Stomach smooth muscle (tissue), 2 donors: ENCODE measurements at regions not wholly inside any gene's neighbourhood (a gene's known extent, or its start where the extent isn't known, plus 50 kb on each side); places are given as distances from the start of the nearest gene placed in this dataset.
A peak's percentile ranks its signal among the peaks of the same experiment; 100 is the strongest.

Experiments
- H3K27ac ChIP-seq: one replicate; pipeline ENCODE4 v1.7.0; 2013; ENCODE audit warnings: mild to moderate bottlenecking, low read length, inconsistent platforms
- H3K27me3 ChIP-seq, 2 donors: one replicate each; pipeline ENCODE4 v1.7.0; 2013; ENCODE audit warnings: low read length in 2 of 2; ENCODE audit not compliant: insufficient read depth in 2 of 2, control insufficient read depth in 1 of 2
- H3K36me3 ChIP-seq, 2 donors: one replicate each; pipeline ENCODE4 v1.7.0; 2013; ENCODE audit warnings: low read length in 2 of 2; ENCODE audit not compliant: control insufficient read depth in 2 of 2, insufficient read depth in 2 of 2
- H3K4me1 ChIP-seq: one replicate; pipeline ENCODE4 v1.7.0; 2013; ENCODE audit warnings: low read length; ENCODE audit not compliant: control insufficient read depth, insufficient read depth
- H3K4me3 ChIP-seq, 2 donors: one replicate each; pipeline ENCODE4 v1.7.0; 2013; ENCODE audit warnings: low read length in 2 of 2
- H3K9ac ChIP-seq, 2 donors: one replicate each; pipeline ENCODE4 v1.7.0; 2013; ENCODE audit warnings: low read length in 2 of 2, mild to moderate bottlenecking in 1 of 2
- H3K9me3 ChIP-seq, 2 donors: one replicate each; pipeline ENCODE4 v1.7.0; 2013; ENCODE audit warnings: low read length in 2 of 2; ENCODE audit not compliant: control insufficient read depth in 2 of 2
- donor health status: healthy.
- donor health status: Pancreatic carcinoma.

DNA sequence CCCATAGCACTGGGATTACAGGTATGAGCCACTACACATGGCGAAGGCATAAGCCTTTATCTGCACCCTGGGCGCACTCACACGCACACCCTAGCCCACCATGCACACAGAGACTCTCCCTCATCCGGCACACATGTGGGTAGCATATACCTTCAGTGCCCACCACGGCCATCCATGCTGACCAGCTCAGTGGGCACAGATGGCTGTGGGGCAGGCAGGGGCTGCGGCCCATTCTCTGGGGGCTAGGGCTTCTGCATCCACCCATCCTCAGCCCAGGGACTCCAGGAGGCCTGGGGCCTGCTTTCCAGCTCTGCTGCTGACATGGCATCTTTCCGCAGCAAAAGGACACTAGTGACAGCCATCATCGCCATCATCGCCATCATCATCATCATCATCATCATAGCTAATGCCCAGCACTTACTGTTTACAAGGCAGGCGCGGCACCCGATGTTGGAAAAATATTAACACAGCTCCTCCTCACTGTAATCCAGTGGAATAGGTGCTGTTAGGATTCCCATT, 111.2 kb downstream of the NCOR2 start:
- Histone ChIP-seq H3K4me3 (no peak overlapping the region), H3K36me3 (peaks cover 6 to 20% of the 10 kb centered on the region in 2 donors), H3K27ac (no peak overlapping the region), H3K4me1 (peaks cover 56% of the 10 kb centered on the region), H3K9ac (no peak overlapping the region), H3K9me3 (no peaks in the 10 kb centered on the region), H3K27me3 (no peaks in the 10 kb centered on the region)

DNA sequence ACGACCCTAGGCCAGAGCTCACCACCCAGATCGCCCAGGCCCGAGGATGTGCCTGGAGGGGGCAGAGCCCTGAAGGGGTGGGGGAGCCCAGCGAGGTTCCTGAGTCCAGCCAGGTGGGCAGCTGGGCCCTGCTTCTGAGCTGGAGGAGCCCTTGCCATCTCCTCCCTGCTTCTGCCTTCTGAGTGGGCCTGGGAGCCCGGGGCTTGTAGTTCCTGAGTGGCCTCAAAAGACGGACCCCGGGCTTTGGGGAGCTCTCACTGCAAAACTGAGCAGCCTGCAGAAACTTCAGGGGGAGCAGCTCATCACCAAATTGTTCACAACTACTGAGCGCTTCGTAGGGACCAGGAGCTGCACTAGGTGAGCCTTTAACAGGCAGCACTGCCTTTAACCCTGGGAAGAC, 112.1 kb downstream of the NCOR2 start:
- Histone ChIP-seq H3K9ac (no peak overlapping the region), H3K4me3 (no peak overlapping the region), H3K4me1 (peaks cover 56% of the 10 kb centered on the region)

DNA sequence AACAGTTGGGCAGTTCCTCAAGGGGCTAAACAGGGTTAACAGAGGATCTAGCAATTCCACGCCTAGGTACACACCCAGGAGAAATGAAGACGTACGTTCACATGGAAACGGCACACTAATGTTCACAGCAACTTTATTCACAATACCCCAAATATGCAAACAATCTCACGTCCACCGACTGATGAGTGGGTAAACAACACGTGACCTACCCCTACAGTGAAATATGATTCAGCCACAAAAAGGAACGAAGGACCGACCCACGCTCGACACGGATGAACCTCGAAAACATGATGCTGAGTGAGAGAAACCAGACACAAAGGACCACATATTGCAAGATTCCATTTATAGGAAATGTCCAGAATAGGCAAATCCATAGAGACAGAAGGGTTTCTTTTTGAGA, 112.7 kb downstream of the NCOR2 start:
- no peak overlapping the region for H3K4me3 ChIP-seq
- H3K27ac ChIP-seq, result no peak overlapping the region
- no peak overlapping the region for H3K9ac ChIP-seq
- no peaks in the 10 kb centered on the region for H3K9me3 ChIP-seq
- H3K4me1 ChIP-seq, result peaks cover 56% of the 10 kb centered on the region
- H3K36me3 ChIP-seq, result peaks cover 5 to 19% of the 10 kb centered on the region in 2 donors
- H3K27me3 ChIP-seq, result no peaks in the 10 kb centered on the region

More for the DNA sequence above, 112.1 kb downstream of the NCOR2 start:
- Histone ChIP-seq H3K27ac (no peak overlapping the region), H3K9me3 (no peaks in the 10 kb centered on the region), H3K27me3 (no peaks in the 10 kb centered on the region), H3K36me3 (peaks cover 5 to 23% of the 10 kb centered on the region in 2 donors)

DNA sequence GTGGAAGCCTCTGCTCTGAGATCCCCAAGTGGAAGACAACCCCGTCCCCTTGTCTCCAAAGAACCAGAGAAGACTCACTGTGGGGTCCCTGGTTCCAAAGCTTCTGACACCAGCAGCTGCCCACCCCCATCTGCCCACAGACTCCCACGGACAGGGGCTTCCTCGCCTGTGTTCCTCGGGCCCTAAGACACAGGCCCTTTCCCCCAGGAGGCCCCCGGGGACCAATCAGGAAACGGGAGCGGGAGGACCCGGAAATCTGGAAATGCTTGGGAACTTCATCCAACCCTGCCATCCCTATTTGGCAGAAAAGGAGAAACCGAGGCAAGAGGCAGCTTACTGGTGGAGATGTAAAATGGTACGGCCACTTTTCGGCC, 113.1 kb downstream of the NCOR2 start:
- no peak overlapping the region for H3K9ac ChIP-seq
- H3K4me1 ChIP-seq, result peaks cover 56% of the 10 kb centered on the region
- peak overlapping the region; percentile 37 for H3K27ac ChIP-seq
- H3K27me3 ChIP-seq, result no peaks in the 10 kb centered on the region
- H3K36me3 ChIP-seq, result peaks cover 3 to 15% of the 10 kb centered on the region in 2 donors
- no peaks in the 10 kb centered on the region for H3K9me3 ChIP-seq
- H3K4me3 ChIP-seq, result no peak overlapping the region

DNA sequence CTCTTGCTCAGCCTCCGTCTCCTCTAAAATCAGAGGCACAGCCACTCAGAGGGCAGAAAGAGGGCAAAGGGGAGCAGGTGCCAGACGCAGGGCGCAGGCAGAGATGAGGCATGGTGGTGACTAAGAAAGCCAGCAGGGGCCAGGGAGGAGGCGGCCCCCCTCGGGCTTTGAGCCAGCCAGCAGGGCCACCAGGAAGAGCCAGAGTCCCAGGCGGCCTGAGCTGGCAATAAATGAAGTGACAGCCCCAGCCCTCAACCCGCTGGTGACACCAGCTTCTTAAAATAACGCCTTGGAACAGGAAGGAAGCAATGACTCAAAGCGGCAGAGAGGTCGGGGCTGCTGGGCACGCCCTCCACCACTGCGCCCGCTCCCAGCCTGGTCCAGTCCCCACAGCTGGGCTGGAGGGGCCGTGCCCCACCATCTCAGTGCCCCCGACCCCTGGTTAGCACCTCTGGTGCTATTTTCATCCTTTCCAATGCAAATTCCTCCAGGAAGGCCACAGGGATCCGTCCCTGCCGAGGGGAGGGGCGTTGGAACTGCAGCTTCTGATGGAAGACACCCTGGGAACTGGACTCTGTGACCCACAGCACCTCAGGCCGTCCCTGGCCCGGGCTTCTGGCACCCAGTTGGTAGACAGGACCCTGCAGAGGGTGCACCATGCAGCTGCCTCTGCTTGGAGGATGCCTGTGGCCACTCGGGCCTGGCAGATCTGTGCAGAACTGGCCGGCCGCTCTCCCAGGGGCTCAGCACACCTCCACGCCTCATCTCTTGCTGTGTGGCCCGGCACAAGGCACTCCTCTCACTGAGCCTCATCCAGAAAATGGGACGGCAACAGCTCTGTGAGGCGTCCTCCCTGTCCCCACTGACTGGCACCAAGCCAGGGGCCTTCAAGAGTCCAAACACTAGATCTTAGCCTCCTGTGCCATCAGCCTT, 113.7 kb downstream of the NCOR2 start:
- Histone ChIP-seq H3K27ac (peak overlapping the region; percentile 37), H3K4me3 (peak overlapping the region in 1 of 2 donors; percentile 57), H3K9me3 (no peaks in the 10 kb centered on the region), H3K9ac (no peak overlapping the region), H3K36me3 (peaks cover 6 to 14% of the 10 kb centered on the region in 2 donors), H3K27me3 (no peaks in the 10 kb centered on the region), H3K4me1 (peaks cover 53% of the 10 kb centered on the region)

DNA sequence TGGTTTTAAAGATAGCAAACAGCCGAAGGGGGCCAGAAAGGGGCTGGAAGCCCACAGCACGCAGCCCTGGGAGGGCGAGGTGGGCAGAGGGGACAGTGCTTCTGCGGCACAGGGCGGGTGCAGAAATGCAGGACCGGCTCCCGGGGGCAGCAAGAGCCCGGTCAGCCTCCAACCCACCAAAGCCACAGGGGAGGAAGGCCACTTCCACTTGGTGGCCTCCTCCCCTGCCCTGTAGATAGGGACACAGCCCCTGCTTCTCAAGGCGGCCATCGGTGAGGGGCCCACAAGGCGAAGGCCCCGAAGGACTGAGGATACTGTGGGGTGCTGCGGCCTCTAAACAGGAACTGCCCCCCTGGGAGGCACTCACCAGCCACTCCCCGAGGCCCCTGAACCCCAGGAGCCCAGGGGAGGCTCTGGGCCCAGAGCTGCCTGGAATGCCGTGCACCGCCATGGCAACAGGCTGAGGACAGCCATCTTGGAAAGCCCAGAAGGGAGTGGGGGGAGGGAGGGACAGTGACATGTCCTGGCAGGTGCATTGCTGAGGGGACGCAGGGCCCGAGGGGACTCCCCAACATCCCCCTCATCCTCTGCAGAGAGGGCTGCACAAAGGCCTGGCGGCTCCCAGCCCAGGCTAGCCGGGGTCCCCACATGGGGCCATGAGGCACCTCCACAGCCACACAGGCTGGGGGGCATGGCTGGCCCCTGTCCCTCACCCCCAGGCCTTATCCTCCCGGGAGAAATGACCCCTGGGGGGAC, 114.7 kb downstream of the NCOR2 start:
- no peak overlapping the region for H3K27ac ChIP-seq
- H3K9ac ChIP-seq, result no peak overlapping the region
- peaks cover 11 to 17% of the 10 kb centered on the region in 2 donors for H3K36me3 ChIP-seq
- no peaks in the 10 kb centered on the region for H3K27me3 ChIP-seq
- no peaks in the 10 kb centered on the region for H3K9me3 ChIP-seq
- peaks cover 44% of the 10 kb centered on the region for H3K4me1 ChIP-seq
- H3K4me3 ChIP-seq, result no peak overlapping the region

DNA sequence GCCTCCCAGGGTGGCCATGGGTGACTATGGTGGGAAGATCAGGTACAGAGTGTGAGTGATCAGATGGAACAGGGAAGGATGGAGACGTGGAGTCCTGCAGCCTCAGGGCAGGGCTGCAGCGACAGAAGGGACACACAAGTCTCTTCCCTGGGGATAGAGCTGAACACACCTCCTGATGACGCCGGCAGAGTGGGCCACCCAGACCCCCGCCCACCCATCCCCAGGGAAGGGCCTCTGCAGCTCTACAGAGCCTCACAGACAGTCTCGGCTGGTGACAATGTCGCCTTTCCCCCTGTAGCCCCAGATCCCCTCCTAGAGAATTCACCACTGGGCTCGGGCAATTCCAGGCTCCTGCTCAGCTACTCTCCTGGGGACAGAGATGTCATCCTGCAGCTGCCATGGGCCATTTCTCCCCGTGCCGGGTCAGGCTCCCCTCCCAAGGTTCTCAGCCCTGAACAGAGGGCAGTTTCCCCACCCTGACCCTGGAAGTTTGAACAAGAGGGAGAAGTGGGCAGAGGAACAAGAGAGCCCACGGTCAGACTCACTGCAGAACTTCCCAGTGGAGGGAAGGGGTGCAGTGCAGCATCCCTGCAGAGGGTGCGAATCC, 115.7 kb downstream of the NCOR2 start:
- Histone ChIP-seq H3K27ac (no peak overlapping the region), H3K4me1 (peaks cover 36% of the 10 kb centered on the region), H3K9me3 (no peaks in the 10 kb centered on the region), H3K4me3 (no peak overlapping the region), H3K27me3 (no peaks in the 10 kb centered on the region), H3K36me3 (peaks cover 12 to 18% of the 10 kb centered on the region in 2 donors), H3K9ac (no peak overlapping the region)

DNA sequence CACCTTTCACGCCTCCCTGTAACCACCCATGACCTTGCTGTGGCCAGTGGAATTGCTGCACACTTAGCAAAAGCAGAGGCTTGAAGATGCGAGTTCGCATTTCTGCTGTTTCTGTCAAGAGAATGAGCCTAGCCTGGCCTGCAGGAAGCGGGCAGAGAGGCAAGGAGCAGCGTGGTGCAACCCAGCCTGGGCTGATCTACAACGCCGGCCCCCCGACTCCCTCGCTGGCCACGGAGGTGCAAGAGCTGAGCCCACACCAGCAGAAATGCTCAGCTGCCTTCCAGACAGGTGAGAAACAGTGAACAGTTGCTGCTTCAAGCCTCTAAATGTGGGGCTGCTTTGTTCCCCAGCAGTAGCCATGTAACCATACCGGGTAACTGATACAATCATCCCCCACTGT, 116.4 kb downstream of the NCOR2 start:
- Histone ChIP-seq H3K27ac (no peak overlapping the region), H3K9me3 (no peaks in the 10 kb centered on the region), H3K4me3 (no peak overlapping the region), H3K36me3 (peaks cover 12 to 16% of the 10 kb centered on the region in 2 donors), H3K4me1 (peaks cover 30% of the 10 kb centered on the region), H3K27me3 (no peaks in the 10 kb centered on the region), H3K9ac (no peak overlapping the region)

DNA sequence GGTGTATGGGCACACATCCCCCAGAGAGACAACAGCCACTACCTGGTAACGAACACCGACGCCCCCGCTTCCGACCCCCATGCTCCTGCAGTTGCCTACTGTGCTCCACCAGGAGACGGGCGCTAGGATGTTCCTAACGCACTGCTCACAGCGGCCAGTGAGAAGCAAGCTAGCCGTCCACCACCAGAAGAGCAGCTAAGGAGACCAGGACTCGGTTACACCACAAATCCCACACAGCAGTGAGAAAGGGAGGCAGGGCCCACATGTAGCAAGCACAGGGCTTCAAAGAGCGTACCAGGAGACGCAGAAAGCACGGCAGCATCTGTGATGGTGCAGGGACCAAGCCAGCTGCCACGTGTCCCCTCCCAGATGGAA, 117.0 kb downstream of the NCOR2 start:
- Histone ChIP-seq H3K4me1 (peaks cover 27% of the 10 kb centered on the region), H3K4me3 (no peak overlapping the region), H3K9ac (no peak overlapping the region)

DNA sequence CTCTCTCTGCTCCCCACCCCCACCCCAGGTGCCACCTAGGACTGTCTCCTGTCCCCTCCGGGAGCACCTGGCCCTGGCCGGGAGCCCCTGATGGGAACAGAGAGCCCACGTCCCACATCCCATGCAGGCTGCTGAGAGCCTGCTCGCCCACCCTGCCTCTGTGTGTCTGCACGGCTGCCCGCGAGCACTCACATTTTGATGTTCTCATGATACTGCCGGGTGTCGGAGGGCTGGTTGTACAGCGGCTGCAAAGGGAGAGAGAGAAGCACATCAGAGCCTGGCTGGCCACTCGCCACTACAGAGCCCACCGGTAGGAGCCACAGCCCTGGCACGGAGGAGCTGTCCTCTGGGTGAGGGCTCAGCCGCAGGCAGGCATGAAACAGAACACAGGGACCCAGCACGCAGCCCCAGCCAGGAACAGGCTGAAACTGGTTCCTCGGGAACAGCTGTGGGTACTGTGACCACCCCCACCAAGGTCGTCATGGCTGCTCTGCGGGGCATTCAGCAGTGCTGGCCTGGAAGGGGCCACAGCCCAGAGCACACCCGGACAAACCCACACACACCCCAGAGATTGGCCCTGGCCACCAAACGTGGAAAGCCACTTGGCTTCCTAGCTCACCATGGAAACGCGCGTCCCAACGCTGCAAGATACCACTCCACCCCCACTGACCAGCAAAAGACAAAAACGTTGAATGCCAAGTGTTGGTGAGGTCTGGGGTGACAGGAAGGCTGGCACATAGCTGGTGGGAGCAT, 117.6 kb downstream of the NCOR2 start:
- no peak overlapping the region for H3K9ac ChIP-seq
- peaks cover 17 to 21% of the 10 kb centered on the region in 2 donors for H3K36me3 ChIP-seq
- peaks cover 25% of the 10 kb centered on the region for H3K4me1 ChIP-seq
- H3K27me3 ChIP-seq, result no peaks in the 10 kb centered on the region
- H3K4me3 ChIP-seq, result no peak overlapping the region
- H3K9me3 ChIP-seq, result no peaks in the 10 kb centered on the region
- H3K27ac ChIP-seq, result no peak overlapping the region

More for the DNA sequence above, 117.0 kb downstream of the NCOR2 start:
- H3K9me3 ChIP-seq, result no peaks in the 10 kb centered on the region
- no peak overlapping the region for H3K27ac ChIP-seq
- H3K36me3 ChIP-seq, result peaks cover 16 to 21% of the 10 kb centered on the region in 2 donors
- no peaks in the 10 kb centered on the region for H3K27me3 ChIP-seq
